GM19372 (cell line): ENCODE measurements at regions not wholly inside any gene's neighbourhood (a gene's known extent, or its start where the extent isn't known, plus 50 kb on each side); places are given as distances from the start of the nearest gene placed in this dataset.

Source experiments
- ATAC-seq: cut with Tn5 transposase; IDR thresholded peaks from one replicate; pipeline ENCODE4 v1.9.1; 2021; ENCODE audit warnings: mild to moderate bottlenecking, low read depth, moderate library complexity; ENCODE audit not compliant: unreplicated experiment

- no peak for ATAC-seq
Observed at GRCh38 chr20:17796091-17796563, 96.4 kb downstream of the BANF2 start.

- ATAC-seq, result no peak
Observed at GRCh38 chr20:17795501-17796071, 95.8 kb downstream of the BANF2 start.

- ATAC-seq, result no peak
Observed at GRCh38 chr20:17795003-17795402, 95.2 kb downstream of the BANF2 start.

GRCh38 chr20:17794400-17794799, 94.6 kb downstream of the BANF2 start:
- no peak for ATAC-seq

GRCh38 chr20:17793986-17794385, 94.2 kb downstream of the BANF2 start:
- no peak for ATAC-seq

GRCh38 chr20:17790296-17790695, 90.5 kb downstream of the BANF2 start:
- ATAC-seq, result no peak

GRCh38 chr20:17787816-17788215, 88.0 kb downstream of the BANF2 start:
- ATAC-seq, result no peak

- ATAC-seq, result no peak
Observed at GRCh38 chr20:17786221-17786718, 86.5 kb downstream of the BANF2 start.
